ENCODE measurements at regions not wholly inside any gene's neighbourhood (a gene's known extent, or its start where the extent isn't known, plus 50 kb on each side); places are given as distances from the start of the nearest gene placed in this dataset.

DNA sequence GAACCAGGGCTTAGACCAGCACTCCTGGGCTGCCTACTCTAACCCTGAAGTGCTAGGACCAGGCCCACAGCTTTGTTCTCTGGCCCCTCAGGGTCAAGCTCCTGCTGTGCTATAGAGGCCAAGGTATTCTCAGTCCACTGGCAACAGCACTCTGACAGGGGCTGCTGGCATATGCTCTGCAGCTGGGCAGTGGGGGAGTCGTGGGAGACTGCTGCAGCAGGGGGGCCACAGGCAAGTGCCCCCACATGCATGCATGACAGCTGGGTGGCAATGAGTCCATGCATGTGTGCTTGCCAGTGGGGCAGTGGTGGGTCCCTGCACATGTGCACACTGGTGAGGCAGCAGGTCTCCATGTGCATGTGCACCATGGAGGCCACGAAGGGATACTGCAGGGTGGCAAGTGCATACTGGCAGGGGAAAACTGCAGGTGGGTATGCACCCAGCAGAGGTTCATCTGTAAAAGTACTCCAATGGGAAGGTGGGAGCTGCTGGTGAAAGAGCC, 364.9 kb upstream of the IRAK1BP1 start:
- TF ChIP-seq, protein P1, sequence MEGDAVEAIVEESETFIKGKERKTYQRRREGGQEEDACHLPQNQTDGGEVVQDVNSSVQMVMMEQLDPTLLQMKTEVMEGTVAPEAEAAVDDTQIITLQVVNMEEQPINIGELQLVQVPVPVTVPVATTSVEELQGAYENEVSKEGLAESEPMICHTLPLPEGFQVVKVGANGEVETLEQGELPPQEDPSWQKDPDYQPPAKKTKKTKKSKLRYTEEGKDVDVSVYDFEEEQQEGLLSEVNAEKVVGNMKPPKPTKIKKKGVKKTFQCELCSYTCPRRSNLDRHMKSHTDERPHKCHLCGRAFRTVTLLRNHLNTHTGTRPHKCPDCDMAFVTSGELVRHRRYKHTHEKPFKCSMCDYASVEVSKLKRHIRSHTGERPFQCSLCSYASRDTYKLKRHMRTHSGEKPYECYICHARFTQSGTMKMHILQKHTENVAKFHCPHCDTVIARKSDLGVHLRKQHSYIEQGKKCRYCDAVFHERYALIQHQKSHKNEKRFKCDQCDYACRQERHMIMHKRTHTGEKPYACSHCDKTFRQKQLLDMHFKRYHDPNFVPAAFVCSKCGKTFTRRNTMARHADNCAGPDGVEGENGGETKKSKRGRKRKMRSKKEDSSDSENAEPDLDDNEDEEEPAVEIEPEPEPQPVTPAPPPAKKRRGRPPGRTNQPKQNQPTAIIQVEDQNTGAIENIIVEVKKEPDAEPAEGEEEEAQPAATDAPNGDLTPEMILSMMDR (IDR thresholded peaks at IDR 0.05), result no peak
- no peak for TF ChIP-seq POLR2A (IDR thresholded peaks at IDR 0.05)
